K562 (cell line): ENCODE measurements at regions not wholly inside any gene's neighbourhood (a gene's known extent, or its start where the extent isn't known, plus 50 kb on each side); places are given as distances from the start of the nearest gene placed in this dataset.

ENCODE experiments used
- ATAC-seq: fragments of 200-7000 bp; cut with Tn5 transposase; 3 replicates; pipeline ENCODE4 v1.9.1; 2020; ENCODE audit warnings: moderate library complexity
- BruUV-seq: library from RNA; stranded (reverse); fragments of 400-500 nt; replicated peaks from 2 replicates; lab custom pipeline; 2021; lab: Mats Ljungman, UMichigan
- CTCF ChIA-PET: fragments of 300-600 bp; formaldehyde crosslinking; extraction: SDS; loops from one replicate; lab custom pipeline; 2021; ENCODE audit warnings: low intra/inter-chr PET ratio; lab: Yijun Ruan, JAX
- POLR2A ChIA-PET: fragments of 300-600, 350-650 bp; sonication (Branson Sonifier 250); formaldehyde crosslinking; extraction: SDS; loops from one replicate; lab custom pipeline; 2021; ENCODE audit warnings: antibody characterized with exemption, inconsistent platforms; lab: Yijun Ruan, JAX
- DNase-seq, 4 experiments: peaks; one replicate each; pipeline versions ENCODE4 v3.0.0 to v3.0.0-alpha.2; 2011 to 2018; ENCODE audit warnings: low spot score in 3 of 4, mixed read lengths in 3 of 4; ENCODE audit errors: extremely low read depth in 1 of 4
- FAIRE-seq: peaks from 2 replicates; lab custom pipeline; 2011; peaks lifted over from hg19 to GRCh38; lab: Jason Lieb, UNC
- H2AFZ ChIP-seq: 2 replicates; pipeline ENCODE4 v1.6.0; 2011; ENCODE audit warnings: low read depth, low read length, control low read depth, inconsistent platforms
- H3K27ac ChIP-seq: fragments of 200-600 bp; 3 replicates; pipeline ENCODE4 v1.8.0; 2011; ENCODE audit warnings: low read depth, mild to moderate bottlenecking, control low read depth, inconsistent platforms, low read length, moderate library complexity, mixed read lengths; ENCODE audit errors: extremely low read depth
- H3K27me3 ChIP-seq, 2 experiments: fragments of 300-600 bp in 1 of 2; 2 replicates in 1 of 2; 3 replicates in 1 of 2; pipeline versions ENCODE4 v1.6.0 to v1.8.0; 2011; ENCODE audit warnings: inconsistent platforms in 2 of 2, low read length in 2 of 2, mild to moderate bottlenecking in 1 of 2, mixed read lengths in 1 of 2, moderate library complexity in 1 of 2; ENCODE audit not compliant: control insufficient read depth in 2 of 2, insufficient read depth in 2 of 2
- H3K36me3 ChIP-seq: fragments of 300-600 bp; 3 replicates; pipeline ENCODE4 v1.8.0; 2011; ENCODE audit warnings: mild to moderate bottlenecking, low read length, inconsistent platforms; ENCODE audit not compliant: control insufficient read depth, insufficient read depth
- H3K4me1 ChIP-seq, 2 experiments: fragments of 200-600 bp in 1 of 2; replicated peaks in 1 of 2; 2 replicates in 1 of 2; 3 replicates in 1 of 2; pipeline versions ENCODE4 v1.5.1 to v1.8.0; 2011; ENCODE audit warnings: inconsistent platforms in 2 of 2, low read length in 2 of 2, mild to moderate bottlenecking in 1 of 2, mixed read lengths in 1 of 2, moderate library complexity in 1 of 2; ENCODE audit not compliant: control insufficient read depth in 2 of 2, insufficient read depth in 2 of 2
- H3K4me2 ChIP-seq: 2 replicates; pipeline ENCODE4 v1.6.1; 2011; ENCODE audit warnings: low read length, control low read depth, inconsistent platforms, mixed read lengths; ENCODE audit not compliant: insufficient read depth
- H3K4me3 ChIP-seq: fragments of 200-600 bp; sonication (generic), shearing (Covaris generic); 2 replicates; pipeline ENCODE4 v1.5.1; 2016; ENCODE audit warnings: control low read depth, inconsistent platforms
- H3K79me2 ChIP-seq: fragments of 200-600 bp; 3 replicates; pipeline ENCODE4 v1.8.0; 2011; ENCODE audit warnings: low read length, inconsistent platforms; ENCODE audit not compliant: control insufficient read depth, insufficient read depth
- H3K9ac ChIP-seq, 2 experiments: 2 replicates each; pipeline versions ENCODE4 v1.6.0 to v1.6.1; 2011; ENCODE audit warnings: low read depth in 2 of 2, low read length in 2 of 2, control low read depth in 1 of 2, inconsistent platforms in 1 of 2, mild to moderate bottlenecking in 1 of 2, mixed read lengths in 1 of 2; ENCODE audit not compliant: insufficient read depth in 1 of 2
- H3K9me1 ChIP-seq: one replicate; pipeline ENCODE4 v1.6.0; 2011; ENCODE audit warnings: inconsistent platforms, mild to moderate bottlenecking, low read length, moderate library complexity; ENCODE audit not compliant: control insufficient read depth, insufficient read depth
- H3K9me3 ChIP-seq: replicated peaks from 2 replicates; pipeline ENCODE4 v1.5.1; 2011; ENCODE audit warnings: low read depth, low read length, inconsistent platforms; ENCODE audit not compliant: control insufficient read depth, insufficient read depth
- H4K20me1 ChIP-seq: replicated peaks from 2 replicates; pipeline ENCODE4 v1.6.1; 2011; ENCODE audit warnings: low read length, inconsistent platforms, mixed read lengths; ENCODE audit not compliant: control insufficient read depth, insufficient read depth
- ARNT ChIP-seq, 2 experiments: fragments of 450-650 bp; IDR thresholded peaks; 2 replicates each; pipeline ENCODE4 v1.6.1; 2016; ENCODE audit warnings: mild to moderate bottlenecking in 1 of 2
- CCNT2 ChIP-seq: IDR thresholded peaks from 2 replicates; pipeline ENCODE4 v1.6.1; 2011; ENCODE audit warnings: borderline replicate concordance, low read depth, mild to moderate bottlenecking, moderate library complexity, mixed read lengths, low read length; ENCODE audit not compliant: insufficient read length; ENCODE audit errors: extremely low read depth
- CXXC5 ChIP-seq: fragments of 250-450 bp; sonication (Bioruptor Pico); IDR thresholded peaks from 2 replicates; pipeline ENCODE4 v1.8.0; 2022; ENCODE audit warnings: inconsistent platforms, mild to moderate bottlenecking, moderate library complexity
- HMG20B ChIP-seq: fragments of 250-450 bp; sonication (Bioruptor Pico); IDR thresholded peaks from 2 replicates; pipeline ENCODE4 v1.5.0; 2021; ENCODE audit warnings: mild to moderate bottlenecking
- PTBP1 ChIP-seq: fragments of 200-400 bp; formaldehyde crosslinking; IDR thresholded peaks from 2 replicates; pipeline ENCODE4 v1.6.1; 2017; ENCODE audit warnings: low read depth, low read length
- WGBS: fragments of 100-300 bp; shearing (Covaris generic); methylation state at CpG from one replicate; pipeline ENCODE4 v1.1.6; 2016; ENCODE audit warnings: low coverage, mixed read lengths; ENCODE audit not compliant: insufficient coverage; ENCODE audit errors: missing lambda C conversion rate; 5-methylcytosine and 5-hydroxymethylcytosine counted together
- in situ Hi-C: fragments of 300-500 bp; cut with MboI; formaldehyde crosslinking; loops from 4 replicates; pipeline ENCODE4 v1.15.0; 2018; ENCODE audit warnings: inconsistent platforms, mixed read lengths
- intact Hi-C: fragments of 100-400 bp; cut with micrococcal nuclease; formaldehyde crosslinking; loops from 2 replicates; pipeline ENCODE4 v1.14.2; 2022
- TF ChIP-seq, protein P1 (sequence below): fragments of 250-450 bp; sonication (Bioruptor Pico); IDR thresholded peaks from 2 replicates; pipeline ENCODE4 v1.8.0; 2022; ENCODE audit warnings: inconsistent platforms, mild to moderate bottlenecking, moderate library complexity, borderline replicate concordance
- TF ChIP-seq, protein P2 (sequence below), 2 experiments: IDR thresholded peaks in 1 of 2; conservative IDR thresholded peaks in 1 of 2; 2 replicates each; pipeline ENCODE4 v1.6.1; 2016; ENCODE audit warnings: low read depth in 2 of 2, mild to moderate bottlenecking in 1 of 2, missing compliant biosample characterization in 1 of 2, missing genetic modification characterization in 1 of 2, moderate library complexity in 1 of 2
- TF ChIP-seq, protein P3 (sequence below): sonication (generic); formaldehyde crosslinking; IDR thresholded peaks from 2 replicates; pipeline ENCODE4 v1.8.1; 2022; ENCODE audit warnings: missing genetic modification reagents
- TF ChIP-seq, protein P4 (sequence below): fragments of 450-650 bp; formaldehyde crosslinking; conservative IDR thresholded peaks from 2 replicates; pipeline ENCODE4 v1.4.0; 2022; ENCODE audit warnings: mild to moderate bottlenecking, missing genetic modification characterization

DNA sequence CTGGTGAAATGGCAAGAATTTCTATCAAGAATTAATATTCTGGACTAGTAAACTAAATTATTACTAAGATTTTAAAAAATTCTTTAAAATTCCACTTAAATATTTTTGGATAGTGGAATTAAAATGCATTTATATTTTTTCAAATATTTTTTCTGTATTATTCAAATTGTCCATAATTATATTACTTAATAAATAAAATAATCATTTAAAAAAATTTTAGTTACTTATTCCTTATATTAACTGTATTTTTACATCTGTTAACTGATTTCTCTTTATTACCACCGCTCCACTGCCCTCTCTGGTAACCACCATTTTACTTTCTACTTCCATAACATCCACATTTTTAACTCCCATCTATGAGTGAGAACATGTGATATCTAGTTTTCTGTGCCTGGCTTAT lies 828.4 kb downstream of the VGLL3 start:
- Histone ChIP-seq H3K9ac (no peak overlapping the region), H3K27ac (no peak overlapping the region), H3K27me3 (no peaks in the 10 kb centered on the region), H3K9me3 (no peaks in the 10 kb centered on the region), H3K36me3 (no peaks in the 10 kb centered on the region), H3K4me1 (no peaks in the 10 kb centered on the region), H3K9me1 (no peaks in the 10 kb centered on the region), H4K20me1 (no peaks in the 10 kb centered on the region), H3K79me2 (no peaks in the 10 kb centered on the region), H3K4me3 (no peak overlapping the region), H2AFZ (no peak overlapping the region), H3K4me2 (no peak overlapping the region)
- TF ChIP-seq, protein P1, sequence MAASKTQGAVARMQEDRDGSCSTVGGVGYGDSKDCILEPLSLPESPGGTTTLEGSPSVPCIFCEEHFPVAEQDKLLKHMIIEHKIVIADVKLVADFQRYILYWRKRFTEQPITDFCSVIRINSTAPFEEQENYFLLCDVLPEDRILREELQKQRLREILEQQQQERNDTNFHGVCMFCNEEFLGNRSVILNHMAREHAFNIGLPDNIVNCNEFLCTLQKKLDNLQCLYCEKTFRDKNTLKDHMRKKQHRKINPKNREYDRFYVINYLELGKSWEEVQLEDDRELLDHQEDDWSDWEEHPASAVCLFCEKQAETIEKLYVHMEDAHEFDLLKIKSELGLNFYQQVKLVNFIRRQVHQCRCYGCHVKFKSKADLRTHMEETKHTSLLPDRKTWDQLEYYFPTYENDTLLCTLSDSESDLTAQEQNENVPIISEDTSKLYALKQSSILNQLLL (CRISPR knock-in tag): no peak
- TF ChIP-seq, protein P2, sequence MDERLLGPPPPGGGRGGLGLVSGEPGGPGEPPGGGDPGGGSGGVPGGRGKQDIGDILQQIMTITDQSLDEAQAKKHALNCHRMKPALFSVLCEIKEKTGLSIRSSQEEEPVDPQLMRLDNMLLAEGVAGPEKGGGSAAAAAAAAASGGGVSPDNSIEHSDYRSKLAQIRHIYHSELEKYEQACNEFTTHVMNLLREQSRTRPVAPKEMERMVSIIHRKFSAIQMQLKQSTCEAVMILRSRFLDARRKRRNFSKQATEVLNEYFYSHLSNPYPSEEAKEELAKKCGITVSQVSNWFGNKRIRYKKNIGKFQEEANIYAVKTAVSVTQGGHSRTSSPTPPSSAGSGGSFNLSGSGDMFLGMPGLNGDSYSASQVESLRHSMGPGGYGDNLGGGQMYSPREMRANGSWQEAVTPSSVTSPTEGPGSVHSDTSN (CRISPR knock-in tag; IDR thresholded peaks at IDR 0.05; ENCODE audit: low read depth): no peak
- TF ChIP-seq, protein P2 (tag; conservative IDR thresholded peaks at IDR 0.05; ENCODE audit: low read depth): no peak
- TF ChIP-seq, protein P3, sequence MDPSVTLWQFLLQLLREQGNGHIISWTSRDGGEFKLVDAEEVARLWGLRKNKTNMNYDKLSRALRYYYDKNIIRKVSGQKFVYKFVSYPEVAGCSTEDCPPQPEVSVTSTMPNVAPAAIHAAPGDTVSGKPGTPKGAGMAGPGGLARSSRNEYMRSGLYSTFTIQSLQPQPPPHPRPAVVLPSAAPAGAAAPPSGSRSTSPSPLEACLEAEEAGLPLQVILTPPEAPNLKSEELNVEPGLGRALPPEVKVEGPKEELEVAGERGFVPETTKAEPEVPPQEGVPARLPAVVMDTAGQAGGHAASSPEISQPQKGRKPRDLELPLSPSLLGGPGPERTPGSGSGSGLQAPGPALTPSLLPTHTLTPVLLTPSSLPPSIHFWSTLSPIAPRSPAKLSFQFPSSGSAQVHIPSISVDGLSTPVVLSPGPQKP (CRISPR knock-in tag): no peak
- TF ChIP-seq HMG20B (no peak), CXXC5 (CRISPR knock-in tag) (no peak), CCNT2 (no peak), ARNT (IDR thresholded peaks at IDR 0.05) (no peak), PTBP1 (no peak)
- TF ChIP-seq, protein P4, sequence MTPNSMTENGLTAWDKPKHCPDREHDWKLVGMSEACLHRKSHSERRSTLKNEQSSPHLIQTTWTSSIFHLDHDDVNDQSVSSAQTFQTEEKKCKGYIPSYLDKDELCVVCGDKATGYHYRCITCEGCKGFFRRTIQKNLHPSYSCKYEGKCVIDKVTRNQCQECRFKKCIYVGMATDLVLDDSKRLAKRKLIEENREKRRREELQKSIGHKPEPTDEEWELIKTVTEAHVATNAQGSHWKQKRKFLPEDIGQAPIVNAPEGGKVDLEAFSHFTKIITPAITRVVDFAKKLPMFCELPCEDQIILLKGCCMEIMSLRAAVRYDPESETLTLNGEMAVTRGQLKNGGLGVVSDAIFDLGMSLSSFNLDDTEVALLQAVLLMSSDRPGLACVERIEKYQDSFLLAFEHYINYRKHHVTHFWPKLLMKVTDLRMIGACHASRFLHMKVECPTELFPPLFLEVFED (CRISPR knock-in tag): no peak
- no TSS peak for BruUV-seq
- ATAC-seq (no peak), DNase-seq (no peak), FAIRE-seq (no peak)
- ChIA-PET CTCF (no interaction called here), POLR2A (no interaction called here)
- in situ Hi-C loops: no loop called here
- WGBS: 0% methylated on average over 1 of the region's 1 CpG
- intact Hi-C loops: no loop called here
